ENCODE measurements at regions not wholly inside any gene's neighbourhood (a gene's known extent, or its start where the extent isn't known, plus 50 kb on each side); places are given as distances from the start of the nearest gene placed in this dataset.
A peak's percentile ranks its signal among the peaks of the same experiment; 100 is the strongest.

DNA sequence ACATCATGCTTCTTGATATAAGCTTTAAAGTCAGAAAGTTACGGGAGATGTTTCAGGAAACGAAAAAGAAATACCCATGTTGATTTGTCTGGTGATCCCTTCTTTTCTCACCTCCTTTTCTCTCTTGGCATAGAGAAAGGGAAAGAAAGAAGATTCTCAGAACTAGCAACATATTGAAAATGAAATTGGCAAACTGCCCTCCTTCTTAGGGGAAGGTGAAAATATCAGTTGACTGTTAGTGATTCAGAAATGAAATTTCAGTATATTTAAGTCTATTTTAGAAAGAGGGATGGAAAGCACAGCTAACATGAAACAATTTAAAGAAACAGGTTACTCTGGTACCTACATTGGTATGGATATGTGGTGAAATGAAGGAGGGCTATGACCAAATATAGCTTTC is 918.1 kb downstream of the METTL15 start:
- DNase-seq (ENCODE audit: low read depth), result no peak
- no peak overlapping the region for H3K4me3 ChIP-seq (ENCODE audit: low read depth, low read length)
- TF ChIP-seq, protein P1, sequence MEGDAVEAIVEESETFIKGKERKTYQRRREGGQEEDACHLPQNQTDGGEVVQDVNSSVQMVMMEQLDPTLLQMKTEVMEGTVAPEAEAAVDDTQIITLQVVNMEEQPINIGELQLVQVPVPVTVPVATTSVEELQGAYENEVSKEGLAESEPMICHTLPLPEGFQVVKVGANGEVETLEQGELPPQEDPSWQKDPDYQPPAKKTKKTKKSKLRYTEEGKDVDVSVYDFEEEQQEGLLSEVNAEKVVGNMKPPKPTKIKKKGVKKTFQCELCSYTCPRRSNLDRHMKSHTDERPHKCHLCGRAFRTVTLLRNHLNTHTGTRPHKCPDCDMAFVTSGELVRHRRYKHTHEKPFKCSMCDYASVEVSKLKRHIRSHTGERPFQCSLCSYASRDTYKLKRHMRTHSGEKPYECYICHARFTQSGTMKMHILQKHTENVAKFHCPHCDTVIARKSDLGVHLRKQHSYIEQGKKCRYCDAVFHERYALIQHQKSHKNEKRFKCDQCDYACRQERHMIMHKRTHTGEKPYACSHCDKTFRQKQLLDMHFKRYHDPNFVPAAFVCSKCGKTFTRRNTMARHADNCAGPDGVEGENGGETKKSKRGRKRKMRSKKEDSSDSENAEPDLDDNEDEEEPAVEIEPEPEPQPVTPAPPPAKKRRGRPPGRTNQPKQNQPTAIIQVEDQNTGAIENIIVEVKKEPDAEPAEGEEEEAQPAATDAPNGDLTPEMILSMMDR (conservative IDR thresholded peaks at IDR 0.05; ENCODE audit: low read depth, low read length), result no peak

DNA sequence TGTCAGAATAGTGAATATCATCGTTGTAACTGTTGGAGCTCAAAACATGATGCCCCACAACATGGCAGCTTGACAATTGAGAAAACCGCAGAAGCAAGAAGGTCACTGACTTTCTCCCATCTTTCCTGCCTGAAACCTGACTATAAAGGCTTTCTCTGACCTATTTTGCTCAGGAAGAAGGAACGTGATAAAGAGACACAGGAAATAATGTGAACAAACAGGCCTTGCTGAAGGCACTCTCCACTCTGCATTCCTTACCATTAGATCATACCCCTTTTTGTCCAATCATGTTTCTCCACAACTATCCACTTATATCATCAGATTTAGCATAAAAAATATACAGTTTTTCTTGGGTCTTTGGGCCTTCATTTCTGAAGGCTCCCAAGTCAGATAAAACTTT is 916.8 kb downstream of the METTL15 start:
- no peak for DNase-seq (ENCODE audit: low read depth)
- TF ChIP-seq, protein P1 (conservative IDR thresholded peaks at IDR 0.05; ENCODE audit: low read depth, low read length), result no peak
- H3K4me3 ChIP-seq (ENCODE audit: low read depth, low read length), result no peak overlapping the region

- TF ChIP-seq, protein P1 (conservative IDR thresholded peaks at IDR 0.05; ENCODE audit: low read depth, low read length), result no peak
- no peak for DNase-seq (ENCODE audit: low read depth)
- no peak overlapping the region for H3K4me3 ChIP-seq (ENCODE audit: low read depth, low read length)
Observed at GRCh38 chr11:29024386-29024785, 916.2 kb downstream of the METTL15 start.

GRCh38 chr11:29023761-29024160 is 915.6 kb downstream of the METTL15 start:
- TF ChIP-seq, protein P1 (conservative IDR thresholded peaks at IDR 0.05; ENCODE audit: low read depth, low read length), result no peak
- DNase-seq (ENCODE audit: low read depth), result no peak

GRCh38 chr11:29022676-29023075 is 914.5 kb downstream of the METTL15 start:
- DNase-seq (ENCODE audit: low read depth), result no peak
- TF ChIP-seq, protein P1 (conservative IDR thresholded peaks at IDR 0.05; ENCODE audit: low read depth, low read length), result no peak
- H3K4me3 ChIP-seq (ENCODE audit: low read depth, low read length), result no peak overlapping the region

More at GRCh38 chr11:29023761-29024160, 915.6 kb downstream of the METTL15 start:
- H3K4me3 ChIP-seq (ENCODE audit: low read depth, low read length), result no peak overlapping the region

- DNase-seq (ENCODE audit: low read depth), result no peak
- H3K4me3 ChIP-seq (ENCODE audit: low read depth, low read length), result no peak overlapping the region
- TF ChIP-seq, protein P1 (conservative IDR thresholded peaks at IDR 0.05; ENCODE audit: low read depth, low read length), result peak; percentile 62
Observed at GRCh38 chr11:29019960-29020683, 911.9 kb downstream of the METTL15 start.

- peak; percentile 31 for DNase-seq (ENCODE audit: low read depth)
- TF ChIP-seq, protein P1 (conservative IDR thresholded peaks at IDR 0.05; ENCODE audit: low read depth, low read length), result peak; percentile 6
- H3K4me3 ChIP-seq (ENCODE audit: low read depth, low read length), result no peak overlapping the region
Observed at GRCh38 chr11:29018631-29019030, 910.4 kb downstream of the METTL15 start.

All from epithelial cell of proximal tubule (primary cell).